ENCODE measurements at regions not wholly inside any gene's neighbourhood (a gene's known extent, or its start where the extent isn't known, plus 50 kb on each side); places are given as distances from the start of the nearest gene placed in this dataset.

DNA sequence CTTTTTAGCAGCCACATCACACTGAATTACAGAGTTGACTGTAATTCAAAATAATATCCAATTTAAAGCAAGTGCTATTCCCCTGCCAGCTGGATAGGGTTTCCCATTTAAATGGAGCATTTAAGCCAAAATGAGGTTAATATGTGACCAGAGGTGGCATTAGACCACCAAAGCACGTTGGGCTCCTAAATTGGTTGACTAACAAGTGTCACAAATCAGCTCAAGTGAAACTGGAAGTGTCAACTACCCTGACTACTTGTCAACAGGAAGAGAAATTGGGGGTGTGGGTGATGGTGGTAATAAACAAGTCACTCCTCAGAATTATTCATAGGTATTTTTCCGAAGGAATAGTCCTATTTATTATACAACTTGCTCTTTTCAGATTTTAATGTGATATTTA is 609.6 kb upstream of the TLE4 start:
- Histone ChIP-seq H3K27me3 (ENCODE audit: low read depth) (no peaks in the 10 kb centered on the region), H3K4me1 (no peaks in the 10 kb centered on the region), H3K27ac (no peak overlapping the region), H3K9me3 (peaks cover 6% of the 10 kb centered on the region), H3K36me3 (no peaks in the 10 kb centered on the region), H3K4me3 (no peak overlapping the region)
- TF ChIP-seq CTCF (IDR thresholded peaks at IDR 0.05): no peak
- DNase-seq (no peak), ATAC-seq (no peak)
- intact Hi-C loops (cut with DNase I): no loop called here

DNA sequence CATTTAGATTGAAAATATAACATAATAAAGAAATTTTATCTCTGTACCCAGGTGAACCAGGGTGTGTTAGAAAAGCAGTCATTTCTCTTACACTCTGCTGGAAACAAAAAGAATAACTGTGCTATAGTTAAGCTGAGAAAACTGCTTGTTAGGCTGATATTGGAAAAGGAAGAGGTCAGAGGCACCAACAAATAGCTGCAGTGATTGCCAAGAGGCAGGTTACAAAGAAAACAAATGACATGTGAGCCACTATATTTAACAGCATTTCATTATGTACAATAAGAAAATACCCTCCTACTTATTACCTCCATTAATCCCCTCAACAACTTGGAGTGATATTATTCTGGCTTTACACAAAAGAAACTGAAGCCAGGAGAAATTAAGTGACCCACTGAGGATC is 607.9 kb upstream of the TLE4 start:
- Histone ChIP-seq H3K4me3 (no peak overlapping the region), H3K9me3 (peaks cover 6% of the 10 kb centered on the region), H3K4me1 (no peaks in the 10 kb centered on the region), H3K36me3 (no peaks in the 10 kb centered on the region), H3K27me3 (ENCODE audit: low read depth) (no peaks in the 10 kb centered on the region), H3K27ac (no peak overlapping the region)
- intact Hi-C loops (cut with DNase I): no loop called here
- ATAC-seq: no peak
- no peak for TF ChIP-seq CTCF (IDR thresholded peaks at IDR 0.05)
- DNase-seq: no peak

DNA sequence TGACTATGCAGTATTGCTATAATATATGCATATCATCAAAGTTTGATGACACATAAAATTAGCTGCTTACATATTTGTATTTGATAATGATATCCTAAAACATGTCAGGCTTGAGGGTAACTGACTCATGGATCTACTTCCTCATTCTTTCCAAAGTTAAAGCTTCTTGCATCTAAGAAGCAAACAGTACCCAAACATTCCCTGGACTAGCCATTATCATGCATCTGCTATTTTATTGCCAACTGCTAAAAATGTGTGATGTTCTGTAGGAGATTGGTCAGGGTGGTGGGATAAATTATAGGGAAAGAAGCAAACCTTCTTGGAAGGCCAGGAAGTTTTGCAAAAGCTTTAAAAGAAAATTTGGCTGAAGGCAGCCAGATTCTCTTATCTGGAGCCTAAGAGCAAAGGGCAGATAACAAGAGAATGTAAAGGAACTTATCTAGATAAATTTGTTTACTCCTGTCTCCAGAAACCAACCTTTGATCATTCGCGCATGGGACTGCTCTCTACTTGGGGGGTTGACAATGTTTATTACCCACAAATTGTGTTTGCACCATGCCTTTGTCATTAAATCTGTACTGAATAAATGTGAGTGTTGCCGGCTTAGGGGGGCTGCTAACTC is 604.1 kb upstream of the TLE4 start:
- DNase-seq: no peak

GRCh38 chr9:78970375-78970774 is 601.4 kb upstream of the TLE4 start:
- ATAC-seq (no peak), DNase-seq (no peak)
- H3K4me3 ChIP-seq: no peak overlapping the region
- TF ChIP-seq CTCF (IDR thresholded peaks at IDR 0.05): no peak
- intact Hi-C loops (cut with DNase I): no loop called here
- H3K36me3 ChIP-seq: no peaks in the 10 kb centered on the region
- H3K4me1 ChIP-seq: no peaks in the 10 kb centered on the region
- no peak overlapping the region for H3K27ac ChIP-seq
- H3K27me3 ChIP-seq (ENCODE audit: low read depth): no peaks in the 10 kb centered on the region
- H3K9me3 ChIP-seq: no peaks in the 10 kb centered on the region

More for the DNA sequence above, 604.1 kb upstream of the TLE4 start:
- intact Hi-C loops (cut with DNase I): no loop called here
- no peaks in the 10 kb centered on the region for H3K9me3 ChIP-seq
- no peaks in the 10 kb centered on the region for H3K27me3 ChIP-seq (ENCODE audit: low read depth)
- no peak overlapping the region for H3K4me3 ChIP-seq
- ATAC-seq: no peak
- no peak overlapping the region for H3K27ac ChIP-seq
- no peaks in the 10 kb centered on the region for H3K36me3 ChIP-seq
- H3K4me1 ChIP-seq: no peaks in the 10 kb centered on the region
- no peak for TF ChIP-seq CTCF (IDR thresholded peaks at IDR 0.05)

DNA sequence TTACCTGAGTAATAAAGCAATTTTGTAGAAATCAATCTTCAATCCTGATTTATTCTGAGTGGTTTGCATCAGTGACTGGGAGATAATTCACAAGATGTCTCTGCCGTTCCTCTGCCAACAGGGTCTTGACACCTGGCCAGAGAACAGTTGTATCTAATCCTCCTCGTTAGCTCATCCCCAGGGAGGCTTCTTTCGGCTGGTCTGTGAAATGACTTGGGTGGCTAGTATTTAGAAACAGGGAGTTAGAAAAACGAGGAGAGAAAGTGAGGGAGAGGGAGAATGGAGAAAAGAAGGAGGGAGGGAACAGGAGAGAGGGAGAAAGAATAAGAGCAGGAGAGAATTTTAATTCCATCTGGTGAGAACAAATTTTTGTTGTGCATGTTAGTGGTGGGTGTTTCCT is 600.2 kb upstream of the TLE4 start:
- no peak for ATAC-seq
- no peak overlapping the region for H3K27ac ChIP-seq
- no peak for TF ChIP-seq CTCF (IDR thresholded peaks at IDR 0.05)
- H3K4me3 ChIP-seq: no peak overlapping the region
- no peaks in the 10 kb centered on the region for H3K9me3 ChIP-seq
- no peaks in the 10 kb centered on the region for H3K36me3 ChIP-seq
- DNase-seq: no peak
- no peaks in the 10 kb centered on the region for H3K4me1 ChIP-seq
- intact Hi-C loops (cut with DNase I): no loop called here
- no peaks in the 10 kb centered on the region for H3K27me3 ChIP-seq (ENCODE audit: low read depth)

All from lower lobe of right lung (tissue), 2 donors.